Superior temporal gyrus (tissue), 1 donor: ENCODE measurements at regions not wholly inside any gene's neighbourhood (a gene's known extent, or its start where the extent isn't known, plus 50 kb on each side); places are given as distances from the start of the nearest gene placed in this dataset.
"Not testable (repeated sequence)": the region's sequence is repeated elsewhere in the genome, so short reads cannot be mapped to it uniquely, and the experiment has no call there.

Experiments
- DNase-seq: peaks from one replicate; pipeline ENCODE4 v3.0.0-alpha.2; 2016; ENCODE audit errors: extremely low spot score

- no peak for DNase-seq
These were observed 518.6 kb downstream of the PIK3C3 start for GRCh38 chr18:42473611-42474010.

DNA sequence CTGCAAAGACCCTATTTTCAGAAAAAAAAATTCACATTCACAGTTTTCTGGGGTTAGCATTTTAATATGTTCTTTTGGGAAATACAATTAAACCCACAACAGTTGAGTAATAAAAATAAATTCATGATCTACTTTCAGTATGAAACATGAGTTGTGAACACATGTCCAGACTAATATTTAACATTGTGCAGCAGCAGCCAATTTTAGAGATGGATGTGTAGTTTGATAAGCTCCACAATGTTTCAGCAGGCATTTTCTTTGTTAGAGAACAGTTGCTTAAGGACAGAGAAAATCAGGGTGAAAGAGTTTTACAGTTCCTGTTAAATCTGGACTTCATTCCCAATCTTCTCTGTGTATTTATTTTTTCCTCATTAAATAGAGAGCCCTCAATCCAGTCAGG, 519.5 kb downstream of the PIK3C3 start:
- DNase-seq, result no peak

DNA sequence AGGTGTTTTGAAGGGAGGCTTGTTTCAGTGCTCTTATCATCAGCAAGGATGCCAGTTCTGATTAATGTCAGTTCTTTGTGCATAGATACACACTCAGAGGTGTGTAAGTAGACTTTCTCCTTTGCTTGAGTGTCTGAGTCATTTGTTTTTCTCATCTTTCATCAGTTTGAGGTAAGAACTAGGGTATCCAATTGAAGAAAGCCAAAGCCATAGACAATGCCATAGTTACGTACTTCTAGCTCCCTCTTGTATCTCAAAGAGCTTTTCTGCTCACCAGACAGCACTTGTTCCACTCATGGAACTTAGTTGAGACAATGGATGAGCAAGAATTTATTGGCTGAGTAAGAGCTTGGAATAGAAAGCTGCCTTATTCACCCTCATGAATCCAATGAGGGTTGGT, 520.1 kb downstream of the PIK3C3 start:
- DNase-seq, result no peak

DNA sequence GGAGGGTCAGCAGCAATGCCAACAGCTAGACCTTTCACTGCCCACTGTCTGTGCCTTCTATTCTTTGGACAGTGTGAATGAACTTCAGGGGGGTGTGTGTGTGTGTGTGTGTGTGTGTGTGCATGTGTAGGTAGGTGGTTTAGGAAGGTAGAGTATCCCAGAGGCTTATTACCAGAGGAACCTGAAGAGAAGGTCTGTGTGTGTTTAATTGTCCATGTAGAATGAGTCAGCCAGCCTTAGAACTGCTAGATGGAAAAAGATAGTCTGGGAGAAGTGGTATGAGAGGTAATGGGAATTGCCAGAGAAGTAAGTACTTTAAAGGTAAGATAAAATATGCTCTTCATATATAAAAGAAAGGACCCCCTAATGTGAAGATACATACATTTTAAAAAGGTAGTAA, 522.2 kb downstream of the PIK3C3 start:
- DNase-seq, result no peak

- no peak for DNase-seq
These were observed 525.4 kb downstream of the PIK3C3 start for GRCh38 chr18:42480441-42480840.

- no peak for DNase-seq
These were observed 529.6 kb downstream of the PIK3C3 start for GRCh38 chr18:42484648-42485047.

- DNase-seq, result no peak
These were observed 531.2 kb downstream of the PIK3C3 start for GRCh38 chr18:42486271-42486670.

- no peak for DNase-seq
These were observed 553.8 kb downstream of the PIK3C3 start for GRCh38 chr18:42508683-42509296.

GRCh38 chr18:42509750-42510415, 554.8 kb downstream of the PIK3C3 start:
- no peak for DNase-seq

DNA sequence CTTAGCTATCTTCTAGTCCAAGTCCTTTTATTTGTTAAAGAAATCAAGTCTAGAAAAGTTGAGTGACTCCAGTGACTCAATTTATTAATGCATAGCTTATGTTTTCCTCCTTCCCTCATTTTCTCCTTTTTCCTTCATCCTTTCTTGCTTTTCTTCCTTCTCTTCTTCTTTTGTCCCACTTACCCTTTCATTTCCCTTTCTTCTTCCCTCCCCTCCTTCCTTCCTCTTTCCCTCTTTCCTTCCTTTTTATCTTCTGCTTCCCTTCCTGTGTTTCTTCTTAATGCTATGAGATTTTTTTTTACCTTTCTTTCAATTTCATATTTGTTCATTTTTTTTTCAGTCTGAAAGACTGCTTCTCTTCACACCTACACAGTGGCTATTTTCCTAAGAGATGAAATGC, 555.5 kb downstream of the PIK3C3 start:
- DNase-seq, result no peak

- no peak for DNase-seq
These were observed 558.4 kb downstream of the PIK3C3 start for GRCh38 chr18:42513441-42513840.

DNA sequence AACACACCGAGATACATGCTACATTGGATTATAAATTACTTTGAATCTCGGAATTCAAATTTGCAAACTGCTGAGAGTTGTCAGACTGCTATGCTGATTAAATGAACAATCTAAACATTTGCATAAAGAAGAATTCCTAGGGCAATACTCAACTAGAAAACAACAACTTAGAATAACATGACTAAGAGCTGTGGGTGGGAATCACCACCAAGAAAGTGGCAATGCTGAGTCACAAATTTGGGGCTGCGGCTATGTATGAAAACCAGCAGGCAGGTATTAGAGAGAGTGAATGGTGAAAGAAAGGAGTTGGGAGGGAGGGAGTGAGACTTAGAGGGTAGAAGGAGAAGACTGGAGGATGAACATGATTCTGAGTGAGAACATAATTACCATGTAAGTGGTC, 559.5 kb downstream of the PIK3C3 start:
- DNase-seq, result no peak

GRCh38 chr18:42517896-42518295, 562.9 kb downstream of the PIK3C3 start:
- no peak for DNase-seq

DNA sequence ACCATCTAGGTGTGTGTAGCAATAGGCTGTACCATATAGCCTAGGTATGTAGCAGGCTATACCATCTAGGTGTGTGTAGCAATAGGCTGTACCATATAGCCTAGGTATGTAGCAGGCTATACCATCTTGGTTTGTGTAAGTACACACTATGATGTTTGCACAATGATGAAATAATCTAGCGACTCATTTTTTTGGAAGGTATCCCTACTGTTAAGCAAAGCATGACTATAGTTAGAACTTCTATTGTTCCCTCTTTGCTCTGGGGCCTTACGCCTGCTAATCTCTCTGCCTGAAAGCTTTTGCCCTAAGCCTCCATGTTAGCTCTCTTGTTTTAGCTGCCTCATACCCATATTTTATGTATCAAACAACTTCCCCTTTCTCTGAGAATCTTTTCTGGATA, 563.3 kb downstream of the PIK3C3 start:
- not testable (repeated sequence) for DNase-seq

DNA sequence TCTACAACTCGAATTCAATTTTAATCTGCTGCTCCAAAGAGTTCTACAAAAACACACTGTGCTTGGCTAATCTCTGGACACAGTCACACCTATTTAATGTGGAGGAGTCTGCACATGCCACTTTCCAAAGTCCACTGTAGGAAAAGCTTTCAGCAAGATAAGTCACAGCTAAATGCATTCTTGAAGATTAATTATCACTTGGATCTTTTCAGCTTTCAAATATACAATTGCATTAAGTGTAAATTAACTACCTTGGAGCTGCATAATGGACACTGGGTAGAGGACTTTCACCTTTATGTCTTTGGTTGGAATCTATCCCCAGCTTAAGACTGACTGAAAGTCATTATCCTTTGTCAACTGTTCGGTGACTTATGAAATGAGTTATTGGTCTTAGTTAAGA, 565.1 kb downstream of the PIK3C3 start:
- no peak for DNase-seq

DNA sequence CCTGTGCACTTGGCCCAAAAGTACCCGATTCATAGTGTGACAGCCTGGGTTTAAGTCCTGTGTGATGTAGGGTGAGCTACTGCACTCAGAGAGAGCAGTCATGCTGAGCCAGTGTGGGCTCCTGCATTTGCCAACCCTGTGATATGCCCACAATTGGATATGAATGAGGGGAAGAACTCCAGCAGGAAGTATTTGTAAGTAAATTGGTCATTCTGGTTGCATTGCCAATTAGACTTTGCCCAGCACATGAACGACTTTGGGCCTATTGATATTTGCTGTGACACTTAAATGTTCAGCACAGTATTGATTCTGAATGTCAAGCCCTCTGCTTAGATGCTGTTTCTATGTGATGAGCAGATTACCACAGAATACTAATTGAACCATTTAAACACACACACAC, 570.9 kb downstream of the PIK3C3 start:
- DNase-seq, result no peak

- no peak for DNase-seq
These were observed 572.7 kb downstream of the PIK3C3 start for GRCh38 chr18:42527766-42528165.

- no peak for DNase-seq
These were observed 575.2 kb downstream of the PIK3C3 start for GRCh38 chr18:42530276-42530675.

GRCh38 chr18:42532119-42532518, 577.1 kb downstream of the PIK3C3 start:
- DNase-seq, result no peak

DNA sequence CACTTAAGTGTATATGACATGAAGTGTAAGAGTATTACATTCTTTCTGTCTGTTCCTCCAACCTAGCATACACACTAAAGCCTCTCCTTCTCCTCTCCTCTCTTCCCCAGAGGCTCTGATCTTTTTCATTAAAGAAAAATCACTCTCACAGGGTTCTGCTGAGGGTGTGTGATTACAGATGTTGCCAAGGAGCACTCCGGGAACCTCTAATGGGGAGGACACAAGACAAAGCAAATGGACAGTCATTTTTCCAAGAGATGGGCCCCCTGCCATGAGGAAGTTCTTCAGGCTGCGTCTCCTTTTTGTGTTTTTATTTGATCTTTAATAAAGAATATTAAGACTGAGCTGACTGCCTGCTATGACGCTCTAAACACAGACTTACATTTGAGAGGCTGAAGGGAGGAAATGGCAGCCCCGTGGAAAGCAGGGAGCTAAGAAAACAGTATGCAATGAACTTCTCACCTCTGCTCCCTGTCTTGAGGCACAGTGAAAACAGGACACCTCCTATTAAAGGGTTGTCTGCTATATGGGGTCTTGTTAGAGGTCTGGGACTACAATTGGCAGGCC, 578.1 kb downstream of the PIK3C3 start:
- DNase-seq, result no peak

GRCh38 chr18:42533616-42534015, 578.6 kb downstream of the PIK3C3 start:
- no peak for DNase-seq

DNA sequence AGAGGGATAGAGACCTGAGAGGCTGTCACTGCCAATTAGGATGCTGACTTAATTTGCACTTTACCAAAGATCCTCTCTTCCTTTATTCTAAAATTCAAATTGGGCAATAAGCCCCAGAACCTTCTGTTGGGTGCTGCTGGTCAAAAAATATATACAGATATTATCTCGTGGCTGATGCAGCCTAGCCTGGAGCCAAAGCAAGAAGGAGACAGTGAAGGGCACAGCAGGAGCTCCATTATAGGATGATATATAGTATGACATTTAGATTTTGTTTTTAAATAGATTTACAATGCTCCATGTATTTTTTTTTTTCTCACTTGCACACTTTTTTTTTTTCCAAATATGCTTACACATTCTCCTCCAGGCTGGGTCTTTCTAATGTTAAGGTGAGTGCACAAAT, 579.3 kb downstream of the PIK3C3 start:
- no peak for DNase-seq

- DNase-seq, result no peak
These were observed 579.0 kb downstream of the RIT2 start for GRCh38 chr18:42536442-42536841.

- DNase-seq, result no peak
These were observed 578.2 kb downstream of the RIT2 start for GRCh38 chr18:42537291-42537690.
